ENCODE measurements at regions not wholly inside any gene's neighbourhood (a gene's known extent, or its start where the extent isn't known, plus 50 kb on each side); places are given as distances from the start of the nearest gene placed in this dataset.

DNA sequence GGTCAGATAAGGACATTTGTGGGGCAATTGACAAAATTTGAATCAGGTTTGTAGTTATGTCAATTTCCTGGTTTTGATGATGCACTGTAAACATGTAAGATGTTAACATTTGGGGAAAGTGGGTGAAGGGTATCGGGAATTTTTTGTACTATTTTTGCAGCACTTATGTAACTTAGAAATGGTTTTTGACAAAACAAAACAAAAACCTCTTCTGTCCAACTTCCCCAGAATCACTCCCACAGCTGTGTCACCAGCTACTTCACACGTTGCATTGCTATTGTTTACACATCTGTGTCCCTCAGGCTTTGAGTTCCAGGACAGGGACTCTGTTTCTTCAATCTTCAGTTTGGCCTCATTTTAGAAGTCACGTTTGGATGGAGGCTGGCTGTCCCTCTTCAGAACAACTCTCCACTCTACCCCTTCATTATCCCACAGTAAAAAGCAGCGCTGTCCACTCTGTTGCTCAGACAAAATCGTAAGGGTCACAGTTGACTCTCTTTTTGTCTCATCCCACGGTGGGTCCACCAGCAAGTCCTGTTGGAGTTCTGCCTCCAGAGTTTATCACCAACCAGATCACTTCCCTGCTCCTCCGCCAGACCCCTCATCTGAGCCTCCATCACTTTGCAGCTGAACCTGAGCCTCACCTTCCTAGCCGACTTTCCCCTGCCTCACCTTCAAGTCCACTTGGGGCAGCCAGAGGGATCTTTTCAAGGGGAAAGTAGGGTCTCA lies 63.2 kb downstream of the NENF start:
- Mint-ChIP-seq H3K27ac (no peak overlapping the region), H3K4me3 (no peak overlapping the region), H3K36me3 (no peaks in the 10 kb centered on the region), H3K4me1 (no peaks in the 10 kb centered on the region), H3K9me3 (no peaks in the 10 kb centered on the region)
- ATAC-seq (no peak), DNase-seq (ENCODE audit: low spot score in 2 of 2) (no peak)

DNA sequence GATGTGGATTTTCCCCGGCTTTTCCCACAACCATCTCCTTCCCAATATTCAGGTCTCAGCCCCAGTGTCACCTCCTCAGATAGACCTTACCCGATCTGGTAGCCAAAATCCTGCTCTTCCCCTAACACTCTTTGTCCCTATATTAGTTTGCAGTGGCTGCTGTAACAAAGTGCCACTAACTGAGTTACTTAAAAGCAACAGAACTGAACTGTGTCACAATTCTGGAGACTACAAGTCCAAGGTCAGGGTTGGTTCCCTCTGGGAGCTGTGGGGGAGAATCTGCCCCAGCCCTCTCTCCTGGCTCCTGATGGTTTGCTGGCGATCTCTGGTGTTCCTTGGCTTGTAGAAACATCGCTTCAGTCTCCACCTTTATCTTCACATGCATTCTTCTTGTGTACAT lies 64.0 kb downstream of the NENF start:
- Mint-ChIP-seq H3K4me1 (no peaks in the 10 kb centered on the region), H3K36me3 (no peaks in the 10 kb centered on the region), H3K4me3 (no peak overlapping the region), H3K9me3 (no peaks in the 10 kb centered on the region), H3K27ac (no peak overlapping the region)
- ATAC-seq (no peak), DNase-seq (ENCODE audit: low spot score in 2 of 2) (no peak)

DNA sequence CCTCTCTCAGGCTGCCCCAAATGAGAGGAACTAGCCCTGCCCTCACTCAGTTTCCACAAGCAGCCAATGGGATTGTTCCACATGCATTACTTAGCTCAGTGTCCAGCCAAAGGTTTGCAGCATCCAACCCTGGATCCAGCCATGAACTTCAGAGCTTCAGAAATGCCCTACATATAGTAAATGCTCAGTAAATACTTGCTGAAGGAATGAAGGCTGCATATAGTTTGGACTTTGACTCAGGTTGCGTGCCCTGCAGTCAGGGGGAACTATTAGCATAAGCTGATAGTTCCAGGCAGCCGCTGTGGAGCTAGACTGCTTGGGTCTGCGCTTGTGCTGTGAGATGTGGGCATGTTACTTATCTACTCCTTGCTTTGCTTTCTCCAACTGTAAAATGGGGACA lies 64.8 kb downstream of the NENF start:
- Mint-ChIP-seq H3K36me3 (no peaks in the 10 kb centered on the region), H3K9me3 (no peaks in the 10 kb centered on the region), H3K4me1 (no peaks in the 10 kb centered on the region), H3K27ac (no peak overlapping the region), H3K4me3 (no peak overlapping the region)
- no peak for ATAC-seq
- no peak for DNase-seq (ENCODE audit: low spot score in 2 of 2)

DNA sequence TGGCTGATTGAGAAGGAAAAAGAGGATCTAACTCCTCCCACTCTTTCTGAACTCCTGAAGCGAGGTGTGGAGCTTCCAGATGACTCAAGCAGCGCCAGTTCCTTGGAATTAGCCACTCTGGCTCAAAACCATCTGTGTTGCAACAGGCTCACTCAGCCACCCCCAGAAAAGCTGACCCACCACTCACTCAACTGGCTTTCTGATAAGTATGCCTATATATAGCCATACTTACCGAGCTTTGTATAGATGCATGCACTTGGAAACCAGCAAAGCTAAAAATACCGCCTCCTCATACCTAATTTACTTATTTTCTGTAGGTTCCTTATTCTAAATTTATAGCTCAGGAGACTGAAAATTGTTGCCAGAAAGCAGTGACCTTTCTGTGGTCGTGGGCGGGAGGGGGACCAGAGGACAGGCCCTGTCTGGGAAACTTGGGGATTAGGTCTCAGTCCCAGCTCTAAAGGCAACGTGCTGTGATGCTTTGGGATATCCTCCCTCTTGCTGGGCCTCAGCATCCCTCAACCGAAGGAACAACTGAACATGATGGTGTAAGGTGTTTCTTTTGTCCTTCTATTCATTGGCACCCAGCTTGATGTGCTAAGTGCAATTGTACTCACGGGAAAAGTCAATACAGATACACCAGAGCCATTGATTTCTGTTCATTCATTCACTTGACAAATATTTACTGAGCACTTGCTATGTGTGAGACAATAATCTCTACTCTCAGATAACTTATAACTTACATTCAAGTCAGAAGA lies 65.7 kb downstream of the NENF start:
- H3K4me1 Mint-ChIP-seq = no peaks in the 10 kb centered on the region
- H3K9me3 Mint-ChIP-seq = no peaks in the 10 kb centered on the region
- H3K4me3 Mint-ChIP-seq = no peak overlapping the region
- no peaks in the 10 kb centered on the region for H3K36me3 Mint-ChIP-seq
- ATAC-seq (no peak), DNase-seq (ENCODE audit: low spot score in 2 of 2) (no peak)
- no peak overlapping the region for H3K27ac Mint-ChIP-seq

DNA sequence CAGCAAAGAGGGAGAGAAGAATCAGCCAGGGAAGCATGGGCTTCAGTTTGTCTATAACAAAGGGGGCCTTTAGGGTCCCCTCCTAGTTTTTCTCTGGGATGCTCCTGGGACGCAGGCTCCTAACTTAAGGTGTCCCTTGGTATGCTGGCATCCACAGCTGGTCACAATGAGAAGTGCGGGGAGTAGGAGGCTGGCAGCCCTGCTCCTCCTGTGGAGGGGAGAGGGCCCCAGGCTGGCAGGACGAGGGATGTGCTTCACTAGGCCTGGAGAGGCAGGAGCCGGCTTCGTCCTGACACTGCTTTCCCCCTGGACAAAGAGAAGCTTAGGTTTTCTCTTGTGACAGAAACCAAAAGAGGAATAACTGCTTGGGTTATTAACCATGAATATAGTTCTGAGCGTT lies 67.6 kb downstream of the NENF start:
- ATAC-seq (no peak), DNase-seq (ENCODE audit: low spot score in 2 of 2) (no peak)
- Mint-ChIP-seq H3K9me3 (no peaks in the 10 kb centered on the region), H3K36me3 (no peaks in the 10 kb centered on the region), H3K27ac (no peak overlapping the region), H3K4me3 (no peak overlapping the region), H3K4me1 (no peaks in the 10 kb centered on the region)

DNA sequence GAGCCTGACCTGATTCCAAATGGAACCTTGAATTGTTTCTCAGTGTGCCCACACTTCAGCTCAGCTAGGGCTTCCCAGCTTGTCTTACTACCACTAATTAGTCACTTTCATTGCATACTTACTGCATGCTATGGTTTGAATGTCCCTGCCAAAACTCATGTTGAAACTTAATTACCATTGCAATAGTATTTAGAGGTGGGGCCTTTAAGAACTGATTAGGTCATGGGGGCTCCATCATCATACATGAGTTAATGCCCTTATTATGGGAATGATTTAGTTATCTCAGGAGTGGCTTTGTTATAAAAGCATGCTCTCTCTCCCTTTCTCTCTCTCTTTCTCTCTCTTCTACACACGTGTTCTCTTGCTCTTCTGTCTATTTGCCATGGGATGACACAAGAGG lies 68.3 kb downstream of the NENF start:
- H3K9me3 Mint-ChIP-seq = no peaks in the 10 kb centered on the region
- H3K4me3 Mint-ChIP-seq = no peak overlapping the region
- no peak for ATAC-seq
- no peak for DNase-seq (ENCODE audit: low spot score in 2 of 2)
- H3K4me1 Mint-ChIP-seq = no peaks in the 10 kb centered on the region
- no peaks in the 10 kb centered on the region for H3K36me3 Mint-ChIP-seq
- no peak overlapping the region for H3K27ac Mint-ChIP-seq

DNA sequence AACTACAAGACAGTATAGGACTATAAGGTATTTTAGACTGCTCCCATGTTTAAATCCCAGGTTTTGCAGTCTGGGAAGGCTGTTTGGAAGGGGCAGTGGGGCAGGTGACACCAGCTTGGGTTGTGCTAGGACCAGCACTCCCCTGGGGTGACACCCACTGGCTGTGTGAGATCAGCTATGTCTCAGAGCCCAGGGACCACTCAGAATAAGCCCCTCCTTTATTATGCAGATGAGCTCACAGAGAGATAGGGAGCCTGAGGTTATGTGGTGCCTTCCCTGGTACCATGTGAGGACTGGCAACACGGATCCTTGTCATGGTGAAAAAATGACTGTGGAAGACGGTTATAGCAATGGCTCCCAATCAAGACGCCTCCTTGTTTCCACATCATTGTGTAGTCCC lies 71.0 kb downstream of the NENF start:
- H3K4me3 Mint-ChIP-seq = no peak overlapping the region
- no peaks in the 10 kb centered on the region for H3K9me3 Mint-ChIP-seq
- H3K27ac Mint-ChIP-seq = no peak overlapping the region
- DNase-seq (ENCODE audit: low spot score in 2 of 2) (no peak), ATAC-seq (peak; percentile 43)
- H3K36me3 Mint-ChIP-seq = no peaks in the 10 kb centered on the region
- no peaks in the 10 kb centered on the region for H3K4me1 Mint-ChIP-seq

DNA sequence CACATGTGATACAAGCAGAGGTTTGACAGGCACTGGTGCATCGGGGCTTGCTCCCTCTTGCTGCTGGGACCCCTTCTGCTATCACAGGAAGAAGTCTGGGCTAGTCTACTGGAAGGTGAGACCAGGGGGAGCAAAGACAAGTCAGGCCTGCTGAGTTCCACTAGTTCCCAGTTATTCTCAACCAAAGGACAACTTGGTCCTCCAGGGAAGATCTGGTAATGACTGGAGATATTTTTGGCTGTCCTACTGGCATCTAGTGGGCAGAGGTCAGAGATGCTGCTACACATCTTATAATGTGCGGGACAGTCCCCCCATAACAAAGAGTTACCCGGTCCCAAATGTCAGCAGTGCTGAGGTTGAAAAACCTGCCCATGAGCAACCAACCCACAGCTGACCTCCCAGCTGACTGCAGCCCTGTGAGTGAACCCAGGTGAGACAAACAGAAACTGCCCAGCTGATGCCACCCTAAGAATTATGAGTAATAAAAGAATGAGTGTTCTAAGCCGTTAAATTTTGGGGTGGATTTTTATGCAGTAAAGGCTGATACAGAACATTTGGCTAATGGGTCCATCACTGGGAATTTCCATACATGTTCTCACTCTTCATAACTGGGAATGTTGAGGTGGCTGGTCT lies 71.6 kb downstream of the NENF start:
- Mint-ChIP-seq H3K9me3 (no peaks in the 10 kb centered on the region), H3K4me1 (no peaks in the 10 kb centered on the region), H3K4me3 (no peak overlapping the region), H3K27ac (no peak overlapping the region), H3K36me3 (no peaks in the 10 kb centered on the region)
- DNase-seq (ENCODE audit: low spot score in 2 of 2) = no peak
- peak; percentile 76 for ATAC-seq

DNA sequence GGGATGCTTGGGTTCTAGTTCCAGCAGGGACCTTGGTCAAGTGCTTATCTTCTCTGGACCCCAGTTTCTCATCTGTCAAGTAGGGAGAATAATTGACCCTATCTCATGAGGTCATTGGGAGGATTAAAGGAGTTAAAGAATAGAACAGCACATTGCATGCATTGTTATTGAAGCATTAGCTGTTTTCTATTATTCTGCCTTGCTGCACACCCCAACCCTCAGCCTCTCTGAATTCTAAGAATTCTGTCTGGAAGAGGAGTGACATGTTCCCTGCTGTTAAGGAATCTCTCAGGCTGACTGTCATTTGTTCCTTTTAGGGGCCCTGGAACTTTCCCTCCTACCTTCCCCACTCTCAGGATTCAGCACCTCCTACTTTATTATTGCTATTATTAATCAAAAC lies 73.9 kb downstream of the NENF start:
- H3K27ac Mint-ChIP-seq = no peak overlapping the region
- H3K4me3 Mint-ChIP-seq = no peak overlapping the region
- ATAC-seq (no peak), DNase-seq (ENCODE audit: low spot score in 2 of 2) (no peak)
- no peaks in the 10 kb centered on the region for H3K9me3 Mint-ChIP-seq
- no peaks in the 10 kb centered on the region for H3K36me3 Mint-ChIP-seq
- H3K4me1 Mint-ChIP-seq = no peaks in the 10 kb centered on the region

DNA sequence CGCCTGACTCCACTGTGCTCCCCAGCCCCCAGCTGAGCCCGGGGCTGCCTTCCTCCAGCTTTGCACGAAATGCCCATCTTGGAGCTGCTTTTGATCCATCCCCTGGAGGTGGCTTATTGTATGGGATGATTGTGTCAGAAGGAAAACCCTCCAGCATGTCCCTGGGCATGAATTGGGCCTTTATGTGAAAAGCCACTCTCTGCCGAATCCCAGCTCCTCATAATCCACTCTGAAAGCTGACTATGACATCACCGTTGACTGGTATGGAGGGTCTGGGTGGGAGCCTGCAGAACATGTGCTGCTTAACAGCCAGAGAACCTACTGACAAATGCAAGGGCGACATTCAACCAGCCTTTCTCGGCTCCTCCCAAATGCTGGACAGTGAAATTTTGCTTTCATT lies 74.6 kb downstream of the NENF start:
- Mint-ChIP-seq H3K36me3 (no peaks in the 10 kb centered on the region), H3K4me3 (no peak overlapping the region), H3K9me3 (no peaks in the 10 kb centered on the region), H3K27ac (no peak overlapping the region), H3K4me1 (peaks cover 3% of the 10 kb centered on the region)
- ATAC-seq = no peak
- no peak for DNase-seq (ENCODE audit: low spot score in 2 of 2)

DNA sequence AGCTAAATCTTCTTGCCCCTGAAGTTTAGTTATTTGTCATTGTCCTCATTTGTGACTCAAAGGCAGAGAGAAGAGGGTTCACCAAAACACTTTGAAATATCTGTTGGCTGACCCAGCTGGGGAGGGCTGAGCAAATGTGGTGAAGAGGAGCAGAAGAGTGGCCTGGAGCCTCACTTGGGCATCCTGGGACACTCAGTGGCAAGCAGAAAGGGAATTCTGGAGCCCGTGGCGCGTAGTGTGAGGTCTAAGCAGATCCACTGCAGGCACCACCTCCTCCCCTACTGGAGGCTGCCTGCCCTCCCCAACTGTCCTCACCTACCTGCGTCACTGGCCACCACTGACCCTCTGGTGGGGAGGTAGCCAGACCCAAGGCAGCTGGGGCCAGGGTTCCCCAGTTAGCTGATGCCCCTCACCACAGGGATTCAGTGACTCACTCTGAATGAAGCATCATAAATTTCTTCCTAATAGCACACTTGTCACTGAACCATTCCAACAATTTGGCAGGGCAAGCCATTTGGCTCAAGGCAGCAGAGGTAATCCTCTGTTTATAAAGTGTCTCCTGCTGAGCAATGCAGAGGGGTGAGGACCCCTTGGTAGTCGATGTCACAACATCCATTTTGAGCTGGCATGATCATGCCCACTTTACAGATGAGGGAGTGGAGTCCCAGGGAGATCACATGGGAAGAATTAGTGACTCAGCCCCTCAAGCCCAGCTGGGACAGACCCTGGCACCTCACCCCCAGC lies 80.3 kb downstream of the NENF start:
- DNase-seq (ENCODE audit: low spot score in 2 of 2) (no peak), ATAC-seq (peak; percentile 55)
- Mint-ChIP-seq H3K36me3 (no peaks in the 10 kb centered on the region), H3K4me1 (peaks cover 20% of the 10 kb centered on the region), H3K27ac (no peak overlapping the region), H3K4me3 (no peak overlapping the region), H3K9me3 (no peaks in the 10 kb centered on the region)

DNA sequence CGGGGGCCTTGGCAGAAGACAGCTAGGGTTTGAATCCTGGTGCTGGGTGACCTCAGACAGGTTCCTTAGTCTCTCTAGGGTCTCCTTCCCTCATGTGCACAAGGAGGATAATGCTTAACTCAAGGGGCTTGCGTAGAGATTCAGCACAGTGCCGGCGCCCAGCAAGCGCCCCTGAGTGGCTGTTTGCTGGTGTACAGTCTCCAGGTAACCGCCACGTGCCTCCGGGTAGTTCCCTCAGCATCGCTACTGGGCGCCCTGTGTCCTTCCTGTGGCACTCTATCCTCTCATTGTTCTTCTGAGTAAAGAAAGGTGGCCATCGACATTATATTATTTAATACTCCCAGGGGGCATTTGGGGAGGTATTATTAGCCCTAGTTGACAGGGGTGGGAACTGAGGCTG lies 80.9 kb downstream of the NENF start:
- Mint-ChIP-seq H3K4me3 (peak overlapping the region; percentile 16), H3K27ac (no peak overlapping the region), H3K9me3 (no peaks in the 10 kb centered on the region), H3K36me3 (no peaks in the 10 kb centered on the region), H3K4me1 (peaks cover 20% of the 10 kb centered on the region)
- DNase-seq (ENCODE audit: low spot score in 2 of 2) = no peak
- no peak for ATAC-seq

DNA sequence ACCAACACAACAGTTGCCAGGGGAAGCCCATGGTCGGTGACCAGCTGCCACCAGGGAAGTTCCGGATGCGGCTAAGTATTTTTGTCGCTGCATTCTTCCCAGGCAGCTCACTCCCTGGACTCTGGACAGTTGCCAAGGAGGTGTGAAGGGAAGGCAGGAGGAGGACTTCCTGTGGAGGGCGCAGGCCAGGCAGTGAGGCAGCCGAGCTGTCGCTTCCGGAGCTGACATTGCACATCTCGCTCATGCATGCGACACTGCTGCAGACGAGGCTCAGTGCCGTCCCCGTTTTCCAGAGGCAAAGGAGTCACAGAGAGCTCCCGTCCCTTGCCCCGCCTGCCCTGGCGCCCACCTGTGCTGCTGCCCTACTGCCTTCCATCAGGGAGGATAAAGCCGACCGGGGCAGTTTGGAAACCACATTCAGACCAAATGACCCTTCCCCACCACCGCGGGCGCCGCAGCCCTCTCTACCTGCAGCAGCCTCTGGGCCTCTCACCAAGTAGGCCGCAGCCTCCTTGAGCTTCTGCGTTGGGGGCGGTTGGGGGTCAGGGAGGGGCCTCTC lies 81.4 kb downstream of the NENF start:
- ATAC-seq (peak; percentile 39), DNase-seq (ENCODE audit: low spot score in 2 of 2) (no peak)
- Mint-ChIP-seq H3K4me3 (peak overlapping the region; percentile 16), H3K9me3 (no peaks in the 10 kb centered on the region), H3K36me3 (no peaks in the 10 kb centered on the region), H3K27ac (no peak overlapping the region), H3K4me1 (peaks cover 20% of the 10 kb centered on the region)

DNA sequence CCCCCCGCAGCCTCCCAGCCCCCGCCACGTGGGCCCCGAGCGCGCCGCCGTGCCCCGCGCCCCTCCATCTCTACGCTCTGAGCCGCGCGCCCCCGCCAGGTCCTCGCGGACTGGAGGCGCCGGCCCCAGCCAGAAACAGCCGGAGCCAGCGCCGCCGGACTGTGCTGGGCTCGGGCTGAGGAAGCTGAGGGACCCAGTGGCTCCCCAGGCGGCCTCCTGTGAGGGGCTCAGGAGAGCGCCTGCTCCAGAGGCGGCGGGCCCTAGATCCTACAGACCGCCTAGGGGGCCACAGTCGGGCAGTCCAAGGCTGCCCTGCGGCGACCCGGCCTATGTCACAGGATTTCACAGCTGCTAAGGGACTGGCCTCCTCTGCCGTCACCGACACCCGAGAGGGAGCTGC lies 82.1 kb downstream of the NENF start:
- Mint-ChIP-seq H3K27ac (no peak overlapping the region), H3K4me3 (peak overlapping the region; percentile 16), H3K4me1 (peaks cover 20% of the 10 kb centered on the region), H3K9me3 (no peaks in the 10 kb centered on the region), H3K36me3 (no peaks in the 10 kb centered on the region)
- ATAC-seq (peak; percentile 36), DNase-seq (ENCODE audit: low spot score in 2 of 2) (no peak)

DNA sequence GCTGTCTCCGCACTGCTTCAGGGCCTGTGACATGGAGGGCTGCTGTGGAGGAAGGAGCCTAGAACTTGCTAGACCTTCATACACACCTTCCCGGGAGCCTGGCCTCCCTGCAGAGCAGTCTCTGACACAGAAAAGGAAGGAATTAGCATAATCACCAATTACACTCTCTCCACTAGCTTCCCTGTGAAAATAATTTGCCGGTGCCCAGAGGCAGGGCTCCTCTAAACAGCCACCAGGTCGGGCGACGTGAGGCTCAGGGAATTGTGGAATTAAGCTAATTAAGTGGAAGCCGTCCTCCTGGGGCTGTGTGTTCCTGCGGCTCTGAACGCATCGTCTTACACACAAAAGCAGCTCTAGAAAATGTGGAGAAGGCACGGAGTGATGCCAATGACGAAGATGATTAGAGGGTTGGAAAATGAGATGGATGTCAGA lies 82.6 kb downstream of the NENF start:
- ATAC-seq = peak; percentile 20
- H3K4me3 Mint-ChIP-seq = no peak overlapping the region

More for the DNA sequence above, 82.6 kb downstream of the NENF start:
- H3K27ac Mint-ChIP-seq = no peak overlapping the region
- no peaks in the 10 kb centered on the region for H3K9me3 Mint-ChIP-seq
- peaks cover 20% of the 10 kb centered on the region for H3K4me1 Mint-ChIP-seq
- no peaks in the 10 kb centered on the region for H3K36me3 Mint-ChIP-seq
- no peak for DNase-seq (ENCODE audit: low spot score in 2 of 2)

Measured in stimulated activated effector memory CD8-positive, alpha-beta T cell treated with anti-CD3 and anti-CD28 coated beads, Interleukin-12 subunit alpha, Interleukin-12 subunit beta, amount 100 ng/mL, for 72 hours (primary cell).